ENCODE measurements at regions not wholly inside any gene's neighbourhood (a gene's known extent, or its start where the extent isn't known, plus 50 kb on each side); places are given as distances from the start of the nearest gene placed in this dataset.
"Not testable (repeated sequence)": the region's sequence is repeated elsewhere in the genome, so short reads cannot be mapped to it uniquely, and the experiment has no call there.

GRCh38 chr17:73887739-73888138 lies 243.5 kb upstream of the SDK2 start:
- no peak for DNase-seq (ENCODE audit: low read depth in 3 of 3)

- no peak for DNase-seq (ENCODE audit: low read depth in 3 of 3)
Observed at GRCh38 chr17:73888862-73889261, 244.6 kb upstream of the SDK2 start.

- DNase-seq (ENCODE audit: low read depth in 3 of 3): no peak
Observed at GRCh38 chr17:73889439-73889838, 245.2 kb upstream of the SDK2 start.

GRCh38 chr17:73890831-73891405 lies 246.7 kb upstream of the SDK2 start:
- no peak for DNase-seq (ENCODE audit: low read depth in 3 of 3)

GRCh38 chr17:73895157-73895556 lies 250.9 kb upstream of the SDK2 start:
- DNase-seq (ENCODE audit: low read depth in 3 of 3): no peak

- DNase-seq (ENCODE audit: low read depth in 3 of 3): no peak
Observed at GRCh38 chr17:73896966-73897365, 252.7 kb upstream of the SDK2 start.

GRCh38 chr17:73899839-73900238 lies 255.6 kb upstream of the SDK2 start:
- no peak for DNase-seq (ENCODE audit: low read depth in 3 of 3)

GRCh38 chr17:73900516-73900915 lies 256.3 kb upstream of the SDK2 start:
- no peak for DNase-seq (ENCODE audit: low read depth in 3 of 3)

- DNase-seq (ENCODE audit: low read depth in 3 of 3): no peak
Observed at GRCh38 chr17:73901249-73901648, 257.0 kb upstream of the SDK2 start.

GRCh38 chr17:73901661-73902415 lies 257.6 kb upstream of the SDK2 start:
- DNase-seq (ENCODE audit: low read depth in 3 of 3): peak in 1 of 3 experiments; percentile 6

- DNase-seq (ENCODE audit: low read depth in 3 of 3): no peak
Observed at GRCh38 chr17:73902416-73903181, 258.4 kb upstream of the SDK2 start.

GRCh38 chr17:73906896-73907870 lies 262.9 kb upstream of the SDK2 start:
- DNase-seq (ENCODE audit: low read depth in 3 of 3): no peak

GRCh38 chr17:73909186-73909585 lies 264.9 kb upstream of the SDK2 start:
- DNase-seq (ENCODE audit: low read depth in 3 of 3): no peak

- DNase-seq (ENCODE audit: low read depth in 3 of 3): no peak
Observed at GRCh38 chr17:73910206-73910605, 266.0 kb upstream of the SDK2 start.

- no peak for DNase-seq (ENCODE audit: low read depth in 3 of 3)
Observed at GRCh38 chr17:73910821-73911515, 266.7 kb upstream of the SDK2 start.

GRCh38 chr17:73911726-73912372 lies 267.6 kb upstream of the SDK2 start:
- DNase-seq (ENCODE audit: low read depth in 3 of 3): no peak

GRCh38 chr17:73912373-73912746 lies 268.1 kb upstream of the SDK2 start:
- DNase-seq (ENCODE audit: low read depth in 3 of 3): no peak

- DNase-seq (ENCODE audit: low read depth in 3 of 3): no peak
Observed at GRCh38 chr17:73914536-73915274, 270.5 kb upstream of the SDK2 start.

- DNase-seq (ENCODE audit: low read depth in 3 of 3): not testable (repeated sequence)
Observed at GRCh38 chr17:73919033-73919432, 274.8 kb upstream of the SDK2 start.

- no peak for DNase-seq (ENCODE audit: low read depth in 3 of 3)
Observed at GRCh38 chr17:73921306-73921705, 277.1 kb upstream of the SDK2 start.
